ENCODE measurements at regions not wholly inside any gene's neighbourhood (a gene's known extent, or its start where the extent isn't known, plus 50 kb on each side); places are given as distances from the start of the nearest gene placed in this dataset.

- no peak for DNase-seq
- intact Hi-C loops (cut with DNase I) = no loop called here
These were observed 56.2 kb downstream of the TAF11L14 start for GRCh38 chr5:17690473-17690872.

- no peak for DNase-seq
- intact Hi-C loops (cut with DNase I) = no loop called here
These were observed 57.5 kb downstream of the TAF11L14 start for GRCh38 chr5:17691762-17692161.

GRCh38 chr5:17694371-17694770 lies 60.1 kb downstream of the TAF11L14 start:
- intact Hi-C loops (cut with DNase I) = no loop called here
- no peak for DNase-seq

GRCh38 chr5:17694914-17695313 lies 60.7 kb downstream of the TAF11L14 start:
- no peak for DNase-seq
- intact Hi-C loops (cut with DNase I) = no loop called here

- intact Hi-C loops (cut with DNase I) = no loop called here
- no peak for DNase-seq
These were observed 62.4 kb downstream of the TAF11L14 start for GRCh38 chr5:17696627-17697026.

GRCh38 chr5:17697671-17698070 lies 63.4 kb downstream of the TAF11L14 start:
- intact Hi-C loops (cut with DNase I) = no loop called here
- DNase-seq = no peak

- intact Hi-C loops (cut with DNase I) = no loop called here
- DNase-seq = no peak
These were observed 74.9 kb downstream of the TAF11L14 start for GRCh38 chr5:17709011-17709710.

GRCh38 chr5:17713301-17713700 lies 79.0 kb downstream of the TAF11L14 start:
- no peak for DNase-seq

GRCh38 chr5:17714186-17714585 lies 79.9 kb downstream of the TAF11L14 start:
- no peak for DNase-seq
- intact Hi-C loops (cut with DNase I) = no loop called here

More at GRCh38 chr5:17713301-17713700, 79.0 kb downstream of the TAF11L14 start:
- intact Hi-C loops (cut with DNase I) = no loop called here

- intact Hi-C loops (cut with DNase I) = no loop called here
- no peak for DNase-seq
These were observed 85.3 kb downstream of the TAF11L14 start for GRCh38 chr5:17719592-17719991.

GRCh38 chr5:17720071-17720470 lies 85.8 kb downstream of the TAF11L14 start:
- no peak for DNase-seq
- intact Hi-C loops (cut with DNase I) = loop anchor here (10.0 kb wide), 1 partner anchor 1365 kb away; no protein-coding TSS in a partner anchor

GRCh38 chr5:17723876-17724275 lies 89.6 kb downstream of the TAF11L14 start:
- DNase-seq = no peak
- intact Hi-C loops (cut with DNase I) = loop anchor here (10.0 kb wide), 1 partner anchor 1369 kb away; no protein-coding TSS in a partner anchor

- intact Hi-C loops (cut with DNase I) = loop anchor here (10.0 kb wide), 1 partner anchor 1372 kb away; no protein-coding TSS in a partner anchor
- DNase-seq = no peak
These were observed 92.8 kb downstream of the TAF11L14 start for GRCh38 chr5:17727098-17727497.

GRCh38 chr5:17730421-17730820 lies 96.2 kb downstream of the TAF11L14 start:
- no peak for DNase-seq
- intact Hi-C loops (cut with DNase I) = no loop called here

- intact Hi-C loops (cut with DNase I) = no loop called here
- DNase-seq = peak in 1 of 42 donors; percentile 15
These were observed 98.2 kb downstream of the TAF11L14 start for GRCh38 chr5:17732351-17732923.

- intact Hi-C loops (cut with DNase I) = no loop called here
- DNase-seq = no peak
These were observed 99.8 kb downstream of the TAF11L14 start for GRCh38 chr5:17734011-17734410.

GRCh38 chr5:17735761-17736160 lies 101.5 kb downstream of the TAF11L14 start:
- DNase-seq = no peak
- intact Hi-C loops (cut with DNase I) = no loop called here

- intact Hi-C loops (cut with DNase I) = no loop called here
- DNase-seq = no peak
These were observed 102.8 kb downstream of the TAF11L14 start for GRCh38 chr5:17737092-17737491.

- intact Hi-C loops (cut with DNase I) = no loop called here
- no peak for DNase-seq
These were observed 104.2 kb downstream of the TAF11L14 start for GRCh38 chr5:17738446-17738845.

GRCh38 chr5:17743580-17744435 lies 109.5 kb downstream of the TAF11L14 start:
- no peak for DNase-seq
- intact Hi-C loops (cut with DNase I) = no loop called here

Data from head of caudate nucleus (tissue), 42 donors.